ENCODE measurements at regions not wholly inside any gene's neighbourhood (a gene's known extent, or its start where the extent isn't known, plus 50 kb on each side); places are given as distances from the start of the nearest gene placed in this dataset.
"Not testable (repeated sequence)": the region's sequence is repeated elsewhere in the genome, so short reads cannot be mapped to it uniquely, and the experiment has no call there.

DNA sequence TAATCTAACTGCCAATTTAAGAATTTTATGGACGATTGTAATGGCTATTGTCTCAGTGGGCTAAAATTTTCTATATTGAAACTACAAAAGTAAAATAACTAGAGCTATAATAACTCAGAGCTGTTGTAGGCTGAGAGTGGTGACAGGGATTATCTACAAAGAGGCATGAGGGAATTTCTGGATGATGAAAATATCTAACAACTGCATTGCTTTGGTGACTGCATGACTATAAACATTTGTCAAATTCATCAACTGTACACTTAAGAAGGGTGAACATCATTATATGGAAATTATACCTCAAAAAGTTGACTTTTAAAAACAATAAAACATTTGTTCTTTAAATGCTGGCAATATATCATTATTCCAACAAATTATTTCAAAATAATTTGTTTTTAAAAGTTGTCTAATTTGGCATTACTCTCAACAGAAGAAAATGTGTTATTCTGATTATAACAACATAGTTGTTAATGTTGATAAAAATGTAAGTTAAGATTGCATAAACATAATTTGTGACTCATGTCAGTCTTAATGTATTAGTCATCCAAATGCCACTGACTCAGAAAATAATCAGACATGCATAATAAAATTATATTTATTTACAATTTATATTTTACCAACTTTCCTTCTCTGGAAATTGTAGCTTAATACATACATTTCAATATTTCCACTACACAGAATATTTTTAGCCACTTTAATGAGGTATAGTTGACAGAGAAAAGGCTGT, 865.1 kb upstream of the VRK2 start:
- no peak for DNase-seq
- no peaks in the 10 kb centered on the region for H3K36me3 ChIP-seq
- no peak overlapping the region for H3K4me3 ChIP-seq
- H3K9me3 ChIP-seq: no peaks in the 10 kb centered on the region
- no peaks in the 10 kb centered on the region for H3K27me3 ChIP-seq

DNA sequence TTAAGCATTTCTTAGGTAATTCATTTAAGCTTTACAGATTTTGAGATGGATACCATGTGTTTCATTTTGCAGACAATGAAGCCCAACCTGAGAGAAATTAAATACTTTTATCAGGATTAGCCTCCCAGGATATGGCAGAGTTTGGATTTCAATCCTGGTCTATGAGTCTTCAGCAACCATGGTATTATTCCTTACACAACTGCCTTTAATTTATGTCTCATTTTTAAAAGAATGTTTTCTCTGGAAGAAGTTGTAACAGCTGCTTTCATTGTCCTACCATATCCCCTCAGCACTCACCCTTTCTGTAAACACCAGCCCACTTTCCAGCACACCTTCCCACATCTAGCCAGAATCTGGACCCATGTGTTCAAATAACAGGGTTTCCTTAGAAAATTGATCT, 863.7 kb upstream of the VRK2 start:
- H3K4me3 ChIP-seq: no peak overlapping the region
- H3K36me3 ChIP-seq: no peaks in the 10 kb centered on the region
- no peaks in the 10 kb centered on the region for H3K27me3 ChIP-seq
- no peak for DNase-seq
- no peaks in the 10 kb centered on the region for H3K9me3 ChIP-seq

DNA sequence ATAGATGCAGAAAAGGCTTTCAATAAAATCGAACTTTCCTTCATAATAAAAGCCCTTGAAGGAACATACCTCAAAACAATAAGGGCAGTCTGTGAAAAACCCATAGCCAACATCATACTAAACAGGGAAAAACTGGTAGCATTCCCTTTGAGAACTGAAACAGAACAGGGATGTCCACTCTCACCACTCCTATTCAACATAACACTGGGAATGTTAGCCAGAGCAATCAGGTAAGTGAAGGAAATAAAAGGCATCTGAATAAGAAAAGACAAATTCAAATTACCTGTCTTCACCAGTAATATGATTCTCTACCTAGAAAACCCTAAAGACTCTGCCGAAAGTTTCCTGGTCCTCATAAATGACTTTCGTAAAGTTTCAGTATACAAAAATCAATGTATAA, 861.0 kb upstream of the VRK2 start:
- no peak for DNase-seq
- Histone ChIP-seq H3K4me3 (no peak overlapping the region), H3K9me3 (no peaks in the 10 kb centered on the region), H3K36me3 (no peaks in the 10 kb centered on the region), H3K27me3 (no peaks in the 10 kb centered on the region)

DNA sequence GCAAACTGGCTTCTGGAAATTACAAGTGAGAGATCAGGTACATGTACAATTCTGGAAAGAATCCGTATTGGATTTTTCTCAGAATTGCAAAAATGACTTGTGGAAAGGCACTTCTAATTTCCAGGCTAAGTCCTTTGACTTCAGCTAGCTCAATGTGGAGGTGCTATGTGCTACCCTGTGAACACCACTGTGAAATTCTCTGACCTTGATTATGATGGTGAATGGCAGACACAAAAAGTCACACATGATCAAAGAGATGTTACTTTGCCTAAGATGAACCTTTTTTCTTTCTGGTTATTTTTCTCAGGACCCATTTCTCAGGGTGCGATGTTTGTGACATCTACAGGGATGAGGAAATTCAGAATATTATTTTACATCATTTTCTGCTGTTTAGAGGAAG, 856.6 kb upstream of the VRK2 start:
- H3K4me3 ChIP-seq: no peak overlapping the region
- no peaks in the 10 kb centered on the region for H3K27me3 ChIP-seq
- no peaks in the 10 kb centered on the region for H3K9me3 ChIP-seq
- no peak for DNase-seq
- H3K36me3 ChIP-seq: no peaks in the 10 kb centered on the region

DNA sequence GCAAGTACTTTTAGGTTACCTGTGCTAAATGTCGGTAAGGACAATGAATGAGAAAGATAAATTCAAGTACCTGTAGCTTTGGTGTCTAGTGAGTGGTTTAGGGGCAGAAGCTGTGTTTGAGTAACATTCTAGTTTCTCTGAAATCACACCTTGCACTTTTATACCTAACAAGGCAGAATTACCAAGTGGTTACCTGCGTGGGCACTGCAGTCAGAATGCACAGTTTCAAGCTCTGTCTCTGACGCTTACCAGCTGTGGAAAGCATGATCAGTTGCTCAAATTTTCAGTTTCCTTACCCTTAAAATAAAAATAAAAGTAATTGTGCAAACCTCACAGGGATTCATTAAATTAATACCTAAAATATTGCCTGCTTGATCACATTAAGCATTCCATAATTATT, 846.9 kb upstream of the VRK2 start:
- DNase-seq: no peak
- no peaks in the 10 kb centered on the region for H3K9me3 ChIP-seq

DNA sequence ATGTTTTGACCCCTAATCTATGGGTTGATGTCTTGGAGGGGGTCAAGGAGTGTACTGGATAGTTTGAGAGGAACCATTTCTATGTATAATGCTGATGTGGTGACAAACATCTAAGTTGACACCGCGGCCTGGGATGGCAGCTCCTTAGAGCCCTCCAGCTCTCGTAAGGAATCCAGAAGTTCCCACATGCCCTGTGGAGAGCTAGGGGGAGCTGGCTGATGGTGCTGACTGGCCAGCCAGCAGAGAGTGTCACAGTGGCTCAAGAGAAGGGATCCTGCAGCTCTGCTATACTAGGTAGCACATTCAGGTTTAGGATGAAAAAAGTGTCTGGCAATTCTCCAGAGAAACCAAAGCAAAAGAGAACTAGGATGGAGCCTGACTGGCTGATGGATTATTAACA, 842.2 kb upstream of the VRK2 start:
- H3K4me3 ChIP-seq: no peak overlapping the region
- DNase-seq: no peak
- H3K36me3 ChIP-seq: no peaks in the 10 kb centered on the region
- no peaks in the 10 kb centered on the region for H3K9me3 ChIP-seq
- no peaks in the 10 kb centered on the region for H3K27me3 ChIP-seq

More for the DNA sequence above, 846.9 kb upstream of the VRK2 start:
- no peaks in the 10 kb centered on the region for H3K27me3 ChIP-seq
- H3K4me3 ChIP-seq: no peak overlapping the region
- no peaks in the 10 kb centered on the region for H3K36me3 ChIP-seq

DNA sequence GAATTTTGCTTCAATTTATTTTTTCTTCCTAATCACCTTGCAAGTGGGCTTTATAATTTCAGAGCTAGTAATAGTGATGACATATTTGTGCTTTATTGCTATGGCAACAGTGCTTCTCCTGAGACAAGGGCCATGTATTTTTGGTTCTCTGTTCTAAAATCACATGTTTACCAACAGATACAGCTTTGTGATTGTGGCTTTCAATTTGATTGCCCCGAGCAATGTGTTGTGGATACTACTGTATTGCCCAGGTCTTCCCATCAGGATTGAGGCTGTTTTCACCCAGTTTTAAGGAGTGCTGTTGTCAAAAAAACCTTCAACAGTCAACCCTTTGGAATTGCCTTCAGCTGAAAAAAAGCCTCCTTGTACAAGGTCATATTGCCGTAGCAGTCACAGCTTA, 841.4 kb upstream of the VRK2 start:
- no peak for DNase-seq
- no peaks in the 10 kb centered on the region for H3K36me3 ChIP-seq
- H3K4me3 ChIP-seq: no peak overlapping the region
- H3K9me3 ChIP-seq: no peaks in the 10 kb centered on the region
- no peaks in the 10 kb centered on the region for H3K27me3 ChIP-seq

DNA sequence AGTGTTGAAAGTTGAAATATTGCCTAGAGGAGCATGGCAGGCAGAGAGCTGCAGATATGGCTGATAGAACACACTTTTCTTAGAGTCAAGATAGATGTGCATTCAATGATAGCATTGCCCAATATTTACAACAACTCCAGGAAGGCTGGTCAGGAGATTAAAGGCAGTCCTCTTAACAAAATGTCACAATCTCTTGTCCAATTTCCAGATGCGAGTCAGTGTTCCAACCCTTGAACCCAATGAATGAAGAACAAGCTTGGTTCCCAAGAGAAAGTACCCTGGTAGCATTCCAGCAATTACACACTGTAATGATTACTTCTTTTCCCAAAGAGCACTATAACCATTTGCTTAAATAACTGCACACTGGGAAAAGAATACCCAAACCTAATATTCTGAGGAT, 839.4 kb upstream of the VRK2 start:
- DNase-seq: no peak
- H3K36me3 ChIP-seq: no peaks in the 10 kb centered on the region
- no peaks in the 10 kb centered on the region for H3K27me3 ChIP-seq
- H3K4me3 ChIP-seq: no peak overlapping the region
- H3K9me3 ChIP-seq: no peaks in the 10 kb centered on the region

DNA sequence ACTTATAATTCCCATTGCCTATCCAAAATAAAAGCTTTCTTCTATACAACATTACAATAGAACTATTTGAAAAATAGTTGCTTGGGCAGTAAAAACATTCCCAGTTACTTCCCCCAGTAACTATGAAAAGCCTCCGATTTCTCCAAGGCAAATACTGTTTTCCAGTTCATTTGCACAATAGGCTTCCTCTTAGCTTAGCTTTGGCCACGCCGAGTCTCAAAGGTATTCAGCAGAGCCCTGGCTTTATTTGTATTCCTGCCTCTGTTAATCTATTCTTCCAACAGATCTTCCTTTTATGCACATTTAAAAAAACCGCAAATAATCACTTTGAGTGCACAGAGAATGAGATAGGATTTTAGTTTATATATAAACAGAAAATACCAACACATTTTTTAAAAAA, 836.8 kb upstream of the VRK2 start:
- Histone ChIP-seq H3K4me3 (no peak overlapping the region), H3K36me3 (no peaks in the 10 kb centered on the region), H3K27me3 (no peaks in the 10 kb centered on the region), H3K9me3 (no peaks in the 10 kb centered on the region)
- DNase-seq: no peak

DNA sequence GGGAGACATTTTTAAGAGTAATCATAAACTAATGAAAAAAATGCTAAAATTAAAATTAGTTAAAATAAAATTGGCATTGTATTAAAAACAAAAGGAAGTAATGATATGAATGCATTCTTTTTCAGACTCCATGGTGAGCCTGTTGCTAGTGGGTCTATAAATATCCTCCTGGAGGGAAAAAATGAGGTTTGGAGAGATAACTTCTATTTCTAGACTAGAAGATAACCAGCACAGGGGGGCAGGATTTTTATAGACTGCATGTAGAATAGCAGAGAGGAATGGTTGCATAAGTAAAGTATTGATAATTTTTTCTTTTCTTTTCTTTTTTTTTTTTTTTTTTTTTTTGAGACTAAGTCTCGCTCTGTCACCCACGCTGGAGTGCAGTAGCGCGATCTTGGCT, 835.8 kb upstream of the VRK2 start:
- Histone ChIP-seq H3K9me3 (no peaks in the 10 kb centered on the region), H3K4me3 (no peak overlapping the region), H3K36me3 (no peaks in the 10 kb centered on the region), H3K27me3 (no peaks in the 10 kb centered on the region)
- DNase-seq: no peak

DNA sequence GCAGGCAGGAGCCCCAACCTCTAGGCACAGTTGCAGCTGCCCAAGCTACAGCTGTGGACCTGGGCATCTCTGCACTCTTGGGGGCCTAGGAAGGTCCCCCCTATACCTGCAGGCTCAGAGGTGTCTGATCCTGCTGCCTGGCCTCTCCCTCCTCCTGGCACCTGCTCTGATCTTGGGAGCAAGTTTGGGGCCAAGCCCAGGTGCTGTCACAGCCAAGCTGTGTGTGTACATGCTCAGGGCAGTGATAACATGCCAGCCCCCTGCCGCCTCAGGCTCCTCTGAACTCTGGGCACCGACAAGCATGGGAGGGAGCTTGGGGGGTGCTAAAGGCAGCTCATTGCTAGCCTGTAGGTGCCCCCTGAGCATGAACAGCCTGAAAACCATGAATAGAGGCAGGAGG, 829.6 kb upstream of the VRK2 start:
- no peak for DNase-seq
- Histone ChIP-seq H3K27me3 (no peaks in the 10 kb centered on the region), H3K9me3 (no peaks in the 10 kb centered on the region), H3K36me3 (no peaks in the 10 kb centered on the region), H3K4me3 (no peak overlapping the region)

DNA sequence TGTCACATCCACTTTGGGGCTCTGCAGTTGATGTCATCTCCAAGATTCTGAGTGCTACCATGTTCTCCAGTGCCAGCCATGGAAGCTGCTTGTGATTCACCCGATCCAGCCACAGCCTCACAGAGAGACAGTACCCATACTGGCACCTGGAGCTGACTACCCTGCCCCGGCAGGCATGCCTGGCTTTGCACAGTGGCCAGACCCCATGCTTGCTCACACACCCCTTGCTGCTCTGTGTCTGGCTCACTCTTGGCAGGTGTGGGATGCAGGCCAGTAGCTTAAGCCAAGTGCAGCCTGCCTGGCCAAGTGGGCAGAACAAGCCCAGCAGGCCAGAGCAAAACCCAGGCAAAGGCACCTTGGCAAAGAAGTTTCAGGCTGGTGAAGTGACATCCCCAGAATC, 828.4 kb upstream of the VRK2 start:
- Histone ChIP-seq H3K36me3 (no peaks in the 10 kb centered on the region), H3K27me3 (no peaks in the 10 kb centered on the region), H3K4me3 (no peak overlapping the region), H3K9me3 (no peaks in the 10 kb centered on the region)
- DNase-seq: peak; percentile 1

DNA sequence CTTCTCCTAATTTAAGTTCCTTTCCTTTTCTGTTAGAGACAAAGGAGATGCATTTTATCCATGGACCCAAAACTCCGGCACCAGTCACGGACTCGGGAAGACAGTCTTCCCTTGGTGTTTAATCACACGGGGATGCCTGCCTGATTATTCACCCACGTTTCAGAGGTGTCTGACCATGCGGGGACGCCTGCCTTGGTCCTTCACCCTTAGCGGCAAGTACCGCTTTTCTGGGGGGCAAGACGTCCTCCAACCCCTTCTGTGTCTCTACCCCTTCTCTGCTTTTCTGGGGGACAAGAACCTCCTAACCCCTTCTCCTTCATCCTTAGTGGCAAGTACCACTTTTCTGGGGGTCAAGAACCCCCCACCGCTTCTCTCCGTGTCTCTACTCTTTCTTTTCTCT, 816.9 kb upstream of the VRK2 start:
- DNase-seq, H3K9me3 ChIP-seq, H3K27me3 ChIP-seq, H3K36me3 ChIP-seq, H3K4me3 ChIP-seq: not testable (repeated sequence)

DNA sequence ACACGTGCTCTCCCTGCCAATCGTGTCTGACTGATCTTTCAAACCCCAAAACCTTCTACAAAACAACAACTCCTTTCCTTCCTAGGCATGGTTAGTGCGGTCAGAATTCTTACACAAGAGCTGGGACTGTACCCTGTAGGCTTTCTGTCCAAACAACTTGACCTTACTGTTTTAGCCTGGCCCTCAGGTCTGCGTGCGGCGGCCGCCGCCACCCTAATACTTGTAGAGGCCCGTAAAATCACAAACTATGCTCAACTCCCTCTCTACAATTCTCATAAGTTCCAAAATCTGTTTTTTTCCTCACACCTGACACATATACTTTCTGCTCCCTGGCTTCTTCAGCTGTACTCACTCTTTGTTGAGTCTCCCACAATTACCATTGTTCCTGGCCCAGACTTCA, 814.3 kb upstream of the VRK2 start:
- DNase-seq, H3K9me3 ChIP-seq, H3K4me3 ChIP-seq, H3K27me3 ChIP-seq, H3K36me3 ChIP-seq: not testable (repeated sequence)

DNA sequence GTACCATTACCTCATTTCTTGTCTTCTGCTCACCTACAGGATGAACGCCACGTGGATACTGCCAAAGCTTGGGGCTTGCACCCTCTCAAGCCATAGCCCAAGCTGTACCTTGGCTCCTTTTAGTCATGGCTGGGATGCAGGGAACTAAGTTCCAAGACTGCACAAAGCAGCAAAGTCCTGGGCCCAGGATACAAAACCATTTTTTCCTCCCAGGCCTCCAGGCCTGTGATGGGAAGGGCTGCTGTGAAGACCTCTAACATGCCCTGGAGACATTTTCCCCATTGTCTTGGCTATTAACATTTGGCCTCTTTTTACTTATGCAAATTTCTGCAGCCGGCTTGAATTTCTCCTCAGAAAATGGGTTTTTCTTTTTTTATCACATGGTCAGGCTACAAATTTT, 795.1 kb upstream of the VRK2 start:
- H3K4me3 ChIP-seq, H3K27me3 ChIP-seq, H3K36me3 ChIP-seq, H3K9me3 ChIP-seq, DNase-seq: not testable (repeated sequence)

DNA sequence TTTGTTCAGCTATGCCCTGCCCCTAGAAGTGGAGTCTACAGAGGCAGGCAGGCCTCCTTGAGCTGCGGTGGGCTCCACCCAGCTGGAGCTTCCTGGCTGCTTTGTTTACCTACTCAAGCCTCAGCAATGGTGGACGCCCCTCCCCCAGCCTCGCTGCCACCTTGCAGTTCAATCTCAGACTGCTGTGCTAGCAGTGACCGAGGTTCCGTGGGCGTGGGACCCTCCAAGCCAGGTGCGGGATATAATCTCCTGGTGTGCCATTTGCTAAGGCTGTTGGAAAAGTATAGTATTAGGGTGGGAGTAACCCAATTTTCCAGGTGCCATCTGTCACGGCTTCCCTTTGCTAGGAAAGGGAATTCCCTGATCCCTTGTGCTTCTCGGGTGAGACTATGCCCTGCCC, 770.2 kb upstream of the VRK2 start:
- not testable (repeated sequence) for H3K36me3 ChIP-seq, H3K27me3 ChIP-seq, H3K4me3 ChIP-seq, DNase-seq, H3K9me3 ChIP-seq

DNA sequence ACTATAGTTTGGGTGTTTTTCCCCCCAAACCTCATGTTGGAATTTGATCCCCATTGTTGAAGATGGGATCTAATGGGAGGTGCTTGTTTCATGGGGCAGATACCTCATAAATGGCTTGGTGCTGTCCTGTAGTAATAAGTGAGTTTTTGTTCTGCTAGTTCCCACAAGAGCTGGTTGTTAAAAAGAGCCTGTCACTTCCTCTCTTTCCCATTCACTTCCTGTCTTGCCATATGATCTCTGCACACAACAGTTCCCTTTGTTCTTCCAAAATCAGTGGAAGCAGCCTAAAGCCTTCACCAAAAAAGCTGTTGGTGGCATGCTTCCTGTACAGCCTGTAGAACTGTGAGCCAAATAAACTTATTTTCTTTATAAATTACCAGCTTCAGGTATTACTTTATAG, 768.2 kb upstream of the VRK2 start:
- Histone ChIP-seq H3K9me3 (no peaks in the 10 kb centered on the region), H3K27me3 (no peaks in the 10 kb centered on the region), H3K36me3 (no peaks in the 10 kb centered on the region), H3K4me3 (no peak overlapping the region)
- DNase-seq: no peak

DNA sequence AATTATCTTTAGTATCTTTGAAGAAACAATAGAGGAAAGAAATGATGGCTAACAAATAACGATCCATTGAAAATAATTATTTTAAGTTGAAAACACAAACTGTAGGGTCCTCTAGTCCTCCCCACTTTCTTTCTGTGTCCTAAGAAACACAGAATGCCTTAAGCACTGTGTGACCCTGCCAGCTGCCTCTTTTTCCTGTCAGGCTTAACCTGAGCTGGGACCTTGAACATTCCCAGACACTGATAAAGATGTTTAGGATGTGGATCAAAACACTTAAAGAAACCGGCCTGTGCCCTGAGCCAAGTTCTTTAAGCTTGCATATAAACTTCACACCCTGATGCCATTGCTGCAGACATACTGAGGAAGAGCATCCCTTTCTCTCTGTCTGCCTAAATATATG, 755.4 kb upstream of the VRK2 start:
- no peak for DNase-seq
- H3K4me3 ChIP-seq: no peak overlapping the region
- H3K9me3 ChIP-seq: no peaks in the 10 kb centered on the region
- H3K36me3 ChIP-seq: no peaks in the 10 kb centered on the region
- no peaks in the 10 kb centered on the region for H3K27me3 ChIP-seq

Data from MG63 (cell line).